ENCODE measurements at regions not wholly inside any gene's neighbourhood (a gene's known extent, or its start where the extent isn't known, plus 50 kb on each side); places are given as distances from the start of the nearest gene placed in this dataset.

- CTCF ChIA-PET (ENCODE audit: low intra/inter-chr PET ratio): no interaction called here
- in situ Hi-C loops (cut with MboI): no loop called here
Measured at GRCh38 chr20:50447102-50447804, 62.9 kb upstream of the PTPN1 start.

More at GRCh38 chr20:50447102-50447804, 62.9 kb upstream of the PTPN1 start:
- Histone ChIP-seq H3K27ac (ENCODE audit: extremely low read depth, low read depth, low read length) (no peak overlapping the region), H3K4me1 (replicated peaks in 1 of 2; ENCODE audit: control insufficient read depth in 2 of 2, insufficient read depth in 2 of 2, low read length in 2 of 2) (peaks cover 7 to 10% of the 10 kb centered on the region in 2 experiments), H3K4me2 (ENCODE audit: insufficient read depth, low read length) (no peak overlapping the region), H2AFZ (ENCODE audit: low read depth, low read length) (no peak overlapping the region), H3K79me2 (ENCODE audit: control insufficient read depth, insufficient read depth, low read length) (no peaks in the 10 kb centered on the region), H3K9me1 (ENCODE audit: control insufficient read depth, insufficient read depth, low read length) (no peaks in the 10 kb centered on the region), H3K9ac (ENCODE audit: insufficient read depth in 1 of 2, low read depth in 2 of 2, low read length in 2 of 2) (peak overlapping the region in 1 of 2 experiments; percentile 33; a peak in 1 of 4 replicates), H3K27me3 (ENCODE audit: control insufficient read depth in 2 of 2, insufficient read depth in 2 of 2, low read length in 2 of 2) (peaks cover 0 to 4% of the 10 kb centered on the region in 2 experiments; a peak in 1 of 5 replicates), H3K4me3 (no peak overlapping the region), H3K9me3 (replicated peaks; ENCODE audit: control insufficient read depth, insufficient read depth, low read depth, low read length) (no peaks in the 10 kb centered on the region), H3K36me3 (ENCODE audit: control insufficient read depth, insufficient read depth, low read length) (no peaks in the 10 kb centered on the region), H4K20me1 (replicated peaks; ENCODE audit: control insufficient read depth, insufficient read depth, low read length) (no peaks in the 10 kb centered on the region)
- 28% methylated on average over 6 of the region's 6 CpGs for WGBS (ENCODE audit: insufficient coverage, low coverage, missing lambda C conversion rate)
- intact Hi-C loops (cut with micrococcal nuclease): no loop called here
- DNase-seq (ENCODE audit: extremely low read depth in 1 of 4, low spot score in 3 of 4): no peak
- TF ChIP-seq KDM1A (IDR thresholded peaks at IDR 0.05): peak; percentile 42 to 50; a peak in 2 of 4 replicates
- peak; percentile 87 for TF ChIP-seq BCOR (IDR thresholded peaks at IDR 0.05)
- TF ChIP-seq SMARCA5 (IDR thresholded peaks at IDR 0.05): peak; percentile 80
- 0 out of 4 replicates have a peak, but pooled peaks of 1 of the 2 experiments have one; percentile 15 for TF ChIP-seq HDAC1 (IDR thresholded peaks at IDR 0.05)
- peak; percentile 18; the same call in 1 of the 2 replicates for TF ChIP-seq ZNF316 (IDR thresholded peaks at IDR 0.05)
- no peak for TF ChIP-seq NFIC (IDR thresholded peaks at IDR 0.05)
- TF ChIP-seq, protein P1, sequence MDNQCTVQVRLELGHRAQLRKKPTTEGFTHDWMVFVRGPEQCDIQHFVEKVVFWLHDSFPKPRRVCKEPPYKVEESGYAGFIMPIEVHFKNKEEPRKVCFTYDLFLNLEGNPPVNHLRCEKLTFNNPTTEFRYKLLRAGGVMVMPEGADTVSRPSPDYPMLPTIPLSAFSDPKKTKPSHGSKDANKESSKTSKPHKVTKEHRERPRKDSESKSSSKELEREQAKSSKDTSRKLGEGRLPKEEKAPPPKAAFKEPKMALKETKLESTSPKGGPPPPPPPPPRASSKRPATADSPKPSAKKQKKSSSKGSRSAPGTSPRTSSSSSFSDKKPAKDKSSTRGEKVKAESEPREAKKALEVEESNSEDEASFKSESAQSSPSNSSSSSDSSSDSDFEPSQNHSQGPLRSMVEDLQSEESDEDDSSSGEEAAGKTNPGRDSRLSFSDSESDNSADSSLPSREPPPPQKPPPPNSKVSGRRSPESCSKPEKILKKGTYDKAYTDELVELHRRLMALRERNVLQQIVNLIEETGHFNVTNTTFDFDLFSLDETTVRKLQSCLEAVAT (IDR thresholded peaks at IDR 0.05): no peak
- peak; percentile 62 for TF ChIP-seq RBM25 (IDR thresholded peaks at IDR 0.05; ENCODE audit: low read depth, low read length, severe bottlenecking)
- BruUV-seq (replicated peaks): no TSS peak
- POLR2A ChIA-PET: interaction anchor here (0.5 kb wide), 2 partner anchors 24 to 59 kb away, joined by 3 to 4 read pairs; no protein-coding TSS in a partner anchor
- FAIRE-seq: no peak
- ATAC-seq: no peak

Measured in K562 (cell line).